K562 (cell line): ENCODE measurements at regions not wholly inside any gene's neighbourhood (a gene's known extent, or its start where the extent isn't known, plus 50 kb on each side); places are given as distances from the start of the nearest gene placed in this dataset.

Experiments used
- ATAC-seq: fragments of 200-7000 bp; cut with Tn5 transposase; 3 replicates; pipeline ENCODE4 v1.9.1; 2020; ENCODE audit warnings: moderate library complexity
- BruUV-seq: library from RNA; stranded (reverse); fragments of 400-500 nt; replicated peaks from 2 replicates; lab custom pipeline; 2021; lab: Mats Ljungman, UMichigan
- CTCF ChIA-PET: fragments of 300-600 bp; formaldehyde crosslinking; extraction: SDS; loops from one replicate; lab custom pipeline; 2021; ENCODE audit warnings: low intra/inter-chr PET ratio; lab: Yijun Ruan, JAX
- POLR2A ChIA-PET: fragments of 300-600, 350-650 bp; sonication (Branson Sonifier 250); formaldehyde crosslinking; extraction: SDS; loops from one replicate; lab custom pipeline; 2021; ENCODE audit warnings: antibody characterized with exemption, inconsistent platforms; lab: Yijun Ruan, JAX
- DNase-seq, 4 experiments: peaks; one replicate each; pipeline versions ENCODE4 v3.0.0 to v3.0.0-alpha.2; 2011 to 2018; ENCODE audit warnings: low spot score in 3 of 4, mixed read lengths in 3 of 4; ENCODE audit errors: extremely low read depth in 1 of 4
- FAIRE-seq: peaks from 2 replicates; lab custom pipeline; 2011; peaks lifted over from hg19 to GRCh38; lab: Jason Lieb, UNC
- H2AFZ ChIP-seq: 2 replicates; pipeline ENCODE4 v1.6.0; 2011; ENCODE audit warnings: low read depth, low read length, control low read depth, inconsistent platforms
- H3K27ac ChIP-seq: fragments of 200-600 bp; 3 replicates; pipeline ENCODE4 v1.8.0; 2011; ENCODE audit warnings: low read depth, mild to moderate bottlenecking, control low read depth, inconsistent platforms, low read length, moderate library complexity, mixed read lengths; ENCODE audit errors: extremely low read depth
- H3K27me3 ChIP-seq, 2 experiments: fragments of 300-600 bp in 1 of 2; 2 replicates in 1 of 2; 3 replicates in 1 of 2; pipeline versions ENCODE4 v1.6.0 to v1.8.0; 2011; ENCODE audit warnings: inconsistent platforms in 2 of 2, low read length in 2 of 2, mild to moderate bottlenecking in 1 of 2, mixed read lengths in 1 of 2, moderate library complexity in 1 of 2; ENCODE audit not compliant: control insufficient read depth in 2 of 2, insufficient read depth in 2 of 2
- H3K36me3 ChIP-seq: fragments of 300-600 bp; 3 replicates; pipeline ENCODE4 v1.8.0; 2011; ENCODE audit warnings: mild to moderate bottlenecking, low read length, inconsistent platforms; ENCODE audit not compliant: control insufficient read depth, insufficient read depth
- H3K4me1 ChIP-seq, 2 experiments: fragments of 200-600 bp in 1 of 2; replicated peaks in 1 of 2; 2 replicates in 1 of 2; 3 replicates in 1 of 2; pipeline versions ENCODE4 v1.5.1 to v1.8.0; 2011; ENCODE audit warnings: inconsistent platforms in 2 of 2, low read length in 2 of 2, mild to moderate bottlenecking in 1 of 2, mixed read lengths in 1 of 2, moderate library complexity in 1 of 2; ENCODE audit not compliant: control insufficient read depth in 2 of 2, insufficient read depth in 2 of 2
- H3K4me2 ChIP-seq: 2 replicates; pipeline ENCODE4 v1.6.1; 2011; ENCODE audit warnings: low read length, control low read depth, inconsistent platforms, mixed read lengths; ENCODE audit not compliant: insufficient read depth
- H3K4me3 ChIP-seq: fragments of 200-600 bp; sonication (generic), shearing (Covaris generic); 2 replicates; pipeline ENCODE4 v1.5.1; 2016; ENCODE audit warnings: control low read depth, inconsistent platforms
- H3K79me2 ChIP-seq: fragments of 200-600 bp; 3 replicates; pipeline ENCODE4 v1.8.0; 2011; ENCODE audit warnings: low read length, inconsistent platforms; ENCODE audit not compliant: control insufficient read depth, insufficient read depth
- H3K9ac ChIP-seq, 2 experiments: 2 replicates each; pipeline versions ENCODE4 v1.6.0 to v1.6.1; 2011; ENCODE audit warnings: low read depth in 2 of 2, low read length in 2 of 2, control low read depth in 1 of 2, inconsistent platforms in 1 of 2, mild to moderate bottlenecking in 1 of 2, mixed read lengths in 1 of 2; ENCODE audit not compliant: insufficient read depth in 1 of 2
- H3K9me1 ChIP-seq: one replicate; pipeline ENCODE4 v1.6.0; 2011; ENCODE audit warnings: inconsistent platforms, mild to moderate bottlenecking, low read length, moderate library complexity; ENCODE audit not compliant: control insufficient read depth, insufficient read depth
- H3K9me3 ChIP-seq: replicated peaks from 2 replicates; pipeline ENCODE4 v1.5.1; 2011; ENCODE audit warnings: low read depth, low read length, inconsistent platforms; ENCODE audit not compliant: control insufficient read depth, insufficient read depth
- H4K20me1 ChIP-seq: replicated peaks from 2 replicates; pipeline ENCODE4 v1.6.1; 2011; ENCODE audit warnings: low read length, inconsistent platforms, mixed read lengths; ENCODE audit not compliant: control insufficient read depth, insufficient read depth
- CBX5 ChIP-seq: IDR thresholded peaks from 2 replicates; pipeline ENCODE4 v1.6.1; 2014; ENCODE audit warnings: low read depth, borderline replicate concordance
- CREB1 ChIP-seq, 2 experiments: sonication (generic) in 1 of 2; formaldehyde crosslinking in 1 of 2; IDR thresholded peaks; 2 replicates each; pipeline versions ENCODE4 v1.6.1 to v1.8.0; 2012 to 2022; ENCODE audit warnings: inconsistent platforms in 1 of 2, mild to moderate bottlenecking in 1 of 2, missing genetic modification reagents in 1 of 2, moderate library complexity in 1 of 2
- FOS ChIP-seq: IDR thresholded peaks from 3 replicates; pipeline ENCODE4 v1.6.1; 2011; ENCODE audit not compliant: insufficient read length; ENCODE audit errors: extremely low read depth
- HDAC8 ChIP-seq: fragments of 450-650 bp; IDR thresholded peaks from 2 replicates; pipeline ENCODE4 v1.6.1; 2016; ENCODE audit warnings: mild to moderate bottlenecking, missing genetic modification characterization, moderate library complexity, missing compliant biosample characterization
- HMG20B ChIP-seq: fragments of 250-450 bp; sonication (Bioruptor Pico); IDR thresholded peaks from 2 replicates; pipeline ENCODE4 v1.5.0; 2021; ENCODE audit warnings: mild to moderate bottlenecking
- MBD2 ChIP-seq: sonication (generic); IDR thresholded peaks from 2 replicates; pipeline ENCODE4 v1.6.1; 2016; ENCODE audit warnings: low read depth, borderline replicate concordance
- SMARCA5 ChIP-seq: fragments of 450-650 bp; IDR thresholded peaks from 2 replicates; pipeline ENCODE4 v1.6.1; 2016
- SREBF2 ChIP-seq: sonication (generic); formaldehyde crosslinking; IDR thresholded peaks from 2 replicates; pipeline ENCODE4 v1.4.0; 2020; ENCODE audit warnings: mild to moderate bottlenecking, missing genetic modification reagents
- TCF15 ChIP-seq: fragments of 250-450 bp; sonication (Bioruptor Pico); IDR thresholded peaks from 2 replicates; pipeline ENCODE4 v1.8.0; 2022; ENCODE audit warnings: moderate library complexity, mild to moderate bottlenecking, inconsistent platforms
- TEAD1 ChIP-seq, 2 experiments: fragments of 450-650 bp in 1 of 2; sonication (generic) in 1 of 2; formaldehyde crosslinking; IDR thresholded peaks; 2 replicates each; pipeline versions ENCODE4 v1.4.0 to v1.8.0; 2020 to 2022; ENCODE audit warnings: mild to moderate bottlenecking in 2 of 2, missing genetic modification reagents in 1 of 2
- USF1 ChIP-seq: sonication (generic); formaldehyde crosslinking; IDR thresholded peaks from 2 replicates; pipeline ENCODE4 v1.9.0; 2022; ENCODE audit warnings: mild to moderate bottlenecking, missing genetic modification reagents
- ZBTB33 ChIP-seq: sonication (generic); formaldehyde crosslinking; IDR thresholded peaks from 2 replicates; pipeline ENCODE4 v1.8.1; 2023; ENCODE audit warnings: mild to moderate bottlenecking, missing genetic modification reagents
- ZBTB9 ChIP-seq: fragments of 450-650 bp; formaldehyde crosslinking; IDR thresholded peaks from 2 replicates; pipeline ENCODE4 v1.4.0; 2020; ENCODE audit warnings: mild to moderate bottlenecking, moderate library complexity
- ZNF12 ChIP-seq: sonication (generic); formaldehyde crosslinking; IDR thresholded peaks from 2 replicates; pipeline ENCODE4 v1.4.0; 2020; ENCODE audit warnings: mild to moderate bottlenecking, missing genetic modification reagents
- ZNF695 ChIP-seq: fragments of 450-650 bp; formaldehyde crosslinking; IDR thresholded peaks from 2 replicates; pipeline ENCODE4 v1.4.0; 2020; ENCODE audit warnings: mild to moderate bottlenecking, moderate library complexity
- in situ Hi-C: fragments of 300-500 bp; cut with MboI; formaldehyde crosslinking; loops from 4 replicates; pipeline ENCODE4 v1.15.0; 2018; ENCODE audit warnings: inconsistent platforms, mixed read lengths
- intact Hi-C: fragments of 100-400 bp; cut with micrococcal nuclease; formaldehyde crosslinking; loops from 2 replicates; pipeline ENCODE4 v1.14.2; 2022

GRCh38 chr2:164386231-164386630 is 235.1 kb downstream of the GRB14 start (continued):
- TF ChIP-seq TCF15 (CRISPR knock-in tag), result no peak
- no peak for TF ChIP-seq ZBTB9 (CRISPR knock-in tag)

- ATAC-seq (no peak), DNase-seq (no peak), FAIRE-seq (no peak)
- Histone ChIP-seq H4K20me1 (no peaks in the 10 kb centered on the region), H3K36me3 (no peaks in the 10 kb centered on the region), H3K4me2 (no peak overlapping the region), H3K27me3 (no peaks in the 10 kb centered on the region), H2AFZ (no peak overlapping the region), H3K9me3 (no peaks in the 10 kb centered on the region; the same call in 1 of the 2 replicates), H3K9me1 (no peaks in the 10 kb centered on the region), H3K4me1 (no peaks in the 10 kb centered on the region), H3K79me2 (no peaks in the 10 kb centered on the region), H3K4me3 (no peak overlapping the region), H3K9ac (no peak overlapping the region), H3K27ac (no peak overlapping the region)
- in situ Hi-C loops, result no loop called here
- ChIA-PET POLR2A (no interaction called here), CTCF (no interaction called here)
- TF ChIP-seq ZNF695 (CRISPR knock-in tag) (no peak), CREB1 (IDR thresholded peaks at IDR 0.05) (no peak), CREB1 (CRISPR knock-in tag; IDR thresholded peaks at IDR 0.05) (no peak), USF1 (no peak), SMARCA5 (no peak), ZNF12 (CRISPR knock-in tag) (no peak), HMG20B (CRISPR knock-in tag) (no peak), ZBTB33 (CRISPR knock-in tag) (no peak), CBX5 (no peak), FOS (no peak), HDAC8 (tag) (no peak), MBD2 (no peak), SREBF2 (CRISPR knock-in tag) (no peak), TEAD1 (CRISPR knock-in tag; IDR thresholded peaks at IDR 0.05) (no peak)
- intact Hi-C loops, result no loop called here
- BruUV-seq, result no TSS peak
Measured at GRCh38 chr2:164384434-164384833, 236.8 kb downstream of the GRB14 start.
